ENCODE measurements at regions not wholly inside any gene's neighbourhood (a gene's known extent, or its start where the extent isn't known, plus 50 kb on each side); places are given as distances from the start of the nearest gene placed in this dataset.

DNA sequence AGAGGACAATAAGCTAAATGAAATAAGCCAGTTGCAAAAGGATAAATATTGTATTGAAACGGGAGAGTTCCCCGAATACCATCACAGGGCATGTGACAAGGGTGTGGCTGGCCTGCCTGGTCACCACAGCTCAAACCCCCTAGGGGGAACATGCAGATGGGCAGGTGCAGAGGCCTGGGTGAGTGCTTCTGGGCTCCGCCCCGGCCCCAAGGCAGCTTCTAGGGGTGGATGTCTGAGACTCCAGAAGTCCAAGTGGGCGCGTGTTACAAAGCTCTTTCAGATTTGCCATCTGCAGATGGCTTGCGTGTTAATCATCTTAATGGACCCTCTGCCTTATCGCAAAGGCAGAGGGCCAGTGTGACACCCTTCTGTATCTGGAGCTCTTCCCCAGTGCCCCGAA is 559.2 kb upstream of the IMPG1 start:
- TF ChIP-seq, protein P1, sequence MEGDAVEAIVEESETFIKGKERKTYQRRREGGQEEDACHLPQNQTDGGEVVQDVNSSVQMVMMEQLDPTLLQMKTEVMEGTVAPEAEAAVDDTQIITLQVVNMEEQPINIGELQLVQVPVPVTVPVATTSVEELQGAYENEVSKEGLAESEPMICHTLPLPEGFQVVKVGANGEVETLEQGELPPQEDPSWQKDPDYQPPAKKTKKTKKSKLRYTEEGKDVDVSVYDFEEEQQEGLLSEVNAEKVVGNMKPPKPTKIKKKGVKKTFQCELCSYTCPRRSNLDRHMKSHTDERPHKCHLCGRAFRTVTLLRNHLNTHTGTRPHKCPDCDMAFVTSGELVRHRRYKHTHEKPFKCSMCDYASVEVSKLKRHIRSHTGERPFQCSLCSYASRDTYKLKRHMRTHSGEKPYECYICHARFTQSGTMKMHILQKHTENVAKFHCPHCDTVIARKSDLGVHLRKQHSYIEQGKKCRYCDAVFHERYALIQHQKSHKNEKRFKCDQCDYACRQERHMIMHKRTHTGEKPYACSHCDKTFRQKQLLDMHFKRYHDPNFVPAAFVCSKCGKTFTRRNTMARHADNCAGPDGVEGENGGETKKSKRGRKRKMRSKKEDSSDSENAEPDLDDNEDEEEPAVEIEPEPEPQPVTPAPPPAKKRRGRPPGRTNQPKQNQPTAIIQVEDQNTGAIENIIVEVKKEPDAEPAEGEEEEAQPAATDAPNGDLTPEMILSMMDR (IDR thresholded peaks at IDR 0.05), result no peak
- no peaks in the 10 kb centered on the region for H3K27me3 ChIP-seq (replicated peaks; ENCODE audit: insufficient read depth)
- H3K4me1 ChIP-seq (ENCODE audit: control insufficient read depth in 1 of 2, low read depth in 2 of 2), result no peaks in the 10 kb centered on the region
- no peak overlapping the region for H3K27ac ChIP-seq
- ATAC-seq (ENCODE audit: insufficient number of reproducible peaks, low FRiP score, low read depth) (no peak), DNase-seq (ENCODE audit: low spot score) (no peak)
- H3K36me3 ChIP-seq, result no peaks in the 10 kb centered on the region
- H3K9me3 ChIP-seq, result no peaks in the 10 kb centered on the region
- H3K4me3 ChIP-seq, result no peak overlapping the region

GRCh38 chr6:76615395-76615794 is 542.9 kb upstream of the IMPG1 start:
- no peaks in the 10 kb centered on the region for H3K36me3 ChIP-seq

GRCh38 chr6:76612954-76613353 is 540.5 kb upstream of the IMPG1 start:
- no peak overlapping the region for H3K27ac ChIP-seq
- H3K4me1 ChIP-seq (ENCODE audit: control insufficient read depth in 1 of 2, low read depth in 2 of 2), result no peaks in the 10 kb centered on the region
- TF ChIP-seq, protein P1 (IDR thresholded peaks at IDR 0.05), result no peak
- H3K36me3 ChIP-seq, result no peaks in the 10 kb centered on the region
- ATAC-seq (ENCODE audit: insufficient number of reproducible peaks, low FRiP score, low read depth) (no peak), DNase-seq (ENCODE audit: low spot score) (no peak)
- H3K27me3 ChIP-seq (replicated peaks; ENCODE audit: insufficient read depth), result no peaks in the 10 kb centered on the region
- H3K4me3 ChIP-seq, result no peak overlapping the region
- no peaks in the 10 kb centered on the region for H3K9me3 ChIP-seq

More at GRCh38 chr6:76615395-76615794, 542.9 kb upstream of the IMPG1 start:
- TF ChIP-seq, protein P1 (IDR thresholded peaks at IDR 0.05), result no peak
- no peaks in the 10 kb centered on the region for H3K9me3 ChIP-seq
- no peaks in the 10 kb centered on the region for H3K27me3 ChIP-seq (replicated peaks; ENCODE audit: insufficient read depth)
- no peak overlapping the region for H3K4me3 ChIP-seq
- DNase-seq (ENCODE audit: low spot score) (no peak), ATAC-seq (ENCODE audit: insufficient number of reproducible peaks, low FRiP score, low read depth) (no peak)
- H3K27ac ChIP-seq, result no peak overlapping the region
- no peaks in the 10 kb centered on the region for H3K4me1 ChIP-seq (ENCODE audit: control insufficient read depth in 1 of 2, low read depth in 2 of 2)

DNA sequence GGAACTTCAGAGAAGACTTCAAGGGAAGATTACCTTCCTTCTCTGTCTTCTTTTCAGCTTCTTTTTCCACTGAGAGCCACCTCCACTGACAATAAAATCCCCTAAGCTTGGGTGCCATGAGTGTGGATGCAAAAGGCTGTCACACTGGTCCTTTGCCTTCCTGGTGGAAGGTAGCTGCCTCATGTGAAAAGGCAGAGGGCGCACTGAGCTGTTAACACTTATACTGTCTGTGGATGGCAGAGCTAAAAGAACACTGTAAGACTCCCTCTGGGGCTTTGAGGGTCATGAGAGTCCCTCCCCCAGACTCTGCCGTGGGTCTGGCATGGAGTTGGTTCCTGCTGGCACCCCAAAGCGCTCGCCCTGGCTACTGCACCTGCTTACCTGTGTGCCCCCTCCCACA is 536.7 kb upstream of the IMPG1 start:
- H3K4me3 ChIP-seq, result no peak overlapping the region
- no peaks in the 10 kb centered on the region for H3K27me3 ChIP-seq (replicated peaks; ENCODE audit: insufficient read depth)
- TF ChIP-seq, protein P1 (IDR thresholded peaks at IDR 0.05), result no peak
- no peak for DNase-seq (ENCODE audit: low spot score)
- H3K36me3 ChIP-seq, result no peaks in the 10 kb centered on the region
- ATAC-seq (ENCODE audit: insufficient number of reproducible peaks, low FRiP score, low read depth), result no peak
- H3K27ac ChIP-seq, result no peak overlapping the region
- H3K9me3 ChIP-seq, result no peaks in the 10 kb centered on the region
- H3K4me1 ChIP-seq (ENCODE audit: control insufficient read depth in 1 of 2, low read depth in 2 of 2), result no peaks in the 10 kb centered on the region

DNA sequence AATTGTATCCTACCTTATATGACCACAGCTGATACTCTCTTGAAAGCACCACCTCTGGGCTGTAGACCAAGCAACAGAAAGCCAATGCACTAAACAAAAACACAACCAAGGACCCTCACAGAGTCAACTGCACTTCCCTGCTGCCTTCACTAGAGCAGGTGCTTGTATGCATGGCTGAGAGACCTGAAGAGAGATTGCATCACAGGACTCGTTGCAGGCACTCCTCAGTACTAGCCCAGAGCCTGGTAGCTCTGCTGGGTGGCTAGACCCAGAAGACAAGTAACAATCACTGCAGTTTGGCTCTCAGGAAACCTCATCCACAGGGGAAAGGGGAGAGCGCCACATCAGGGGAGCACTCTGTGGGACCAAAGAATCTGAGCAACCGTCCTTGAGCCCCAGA is 521.6 kb upstream of the IMPG1 start:
- TF ChIP-seq, protein P1 (IDR thresholded peaks at IDR 0.05), result no peak
- no peaks in the 10 kb centered on the region for H3K4me1 ChIP-seq (ENCODE audit: control insufficient read depth in 1 of 2, low read depth in 2 of 2)
- no peak for DNase-seq (ENCODE audit: low spot score)
- ATAC-seq (ENCODE audit: insufficient number of reproducible peaks, low FRiP score, low read depth), result no peak
- no peaks in the 10 kb centered on the region for H3K27me3 ChIP-seq (replicated peaks; ENCODE audit: insufficient read depth)
- H3K27ac ChIP-seq, result no peak overlapping the region
- no peaks in the 10 kb centered on the region for H3K36me3 ChIP-seq
- no peak overlapping the region for H3K4me3 ChIP-seq
- no peaks in the 10 kb centered on the region for H3K9me3 ChIP-seq

Measured in thoracic aorta (tissue), 2 donors.